ENCODE measurements at regions not wholly inside any gene's neighbourhood (a gene's known extent, or its start where the extent isn't known, plus 50 kb on each side); places are given as distances from the start of the nearest gene placed in this dataset.

GRCh38 chr1:164061528-164061927 lies 497.5 kb upstream of the PBX1 start:
- no peak for DNase-seq (ENCODE audit: low spot score)
- Mint-ChIP-seq H3K36me3 (no peaks in the 10 kb centered on the region), H3K27ac (no peak overlapping the region), H3K9me3 (no peaks in the 10 kb centered on the region), H3K4me3 (no peak overlapping the region), H3K27me3 (ENCODE audit: low read depth) (no peaks in the 10 kb centered on the region), H3K4me1 (0 out of 2 replicates have a peak, but pooled peaks cover 6% of the 10 kb centered on the region)
- ATAC-seq, result no peak
- CTCF ChIA-PET, result no interaction called here
- no peak for TF ChIP-seq ZMAT4 (CRISPR knock-in tag; IDR thresholded peaks at IDR 0.05)
- no peak for TF ChIP-seq EMX1 (CRISPR knock-in tag; IDR thresholded peaks at IDR 0.05)
- TF ChIP-seq ATF1 (CRISPR knock-in tag; IDR thresholded peaks at IDR 0.05), result no peak
- TF ChIP-seq PRRX2 (CRISPR knock-in tag; IDR thresholded peaks at IDR 0.05), result no peak
- TF ChIP-seq ZNF232 (CRISPR knock-in tag; IDR thresholded peaks at IDR 0.05), result no peak
- no peak for TF ChIP-seq MLX (CRISPR knock-in tag; IDR thresholded peaks at IDR 0.05)
- no peak for TF ChIP-seq ZNF121 (CRISPR knock-in tag; IDR thresholded peaks at IDR 0.05)
- TF ChIP-seq E2F4 (CRISPR knock-in tag; IDR thresholded peaks at IDR 0.05; ENCODE audit: borderline replicate concordance, low read depth), result no peak
- no peak for TF ChIP-seq KAT7 (CRISPR knock-in tag; IDR thresholded peaks at IDR 0.05; ENCODE audit: borderline replicate concordance)
- no peak for TF ChIP-seq FOXP4 (CRISPR knock-in tag; IDR thresholded peaks at IDR 0.05)
- POLR2A ChIA-PET, result no interaction called here

GRCh38 chr1:164064501-164064900 lies 494.5 kb upstream of the PBX1 start:
- TF ChIP-seq NFATC4 (CRISPR knock-in tag; IDR thresholded peaks at IDR 0.05) (no peak), SP1 (CRISPR knock-in tag; conservative IDR thresholded peaks at IDR 0.05) (no peak), HMGA2 (CRISPR knock-in tag; IDR thresholded peaks at IDR 0.05) (no peak), ATF3 (CRISPR knock-in tag; conservative IDR thresholded peaks at IDR 0.05) (no peak), SMAD3 (CRISPR knock-in tag; IDR thresholded peaks at IDR 0.05; ENCODE audit: borderline replicate concordance) (no peak), NR1H2 (CRISPR knock-in tag; IDR thresholded peaks at IDR 0.05) (no peak), OVOL2 (CRISPR knock-in tag; IDR thresholded peaks at IDR 0.05; ENCODE audit: borderline replicate concordance) (no peak), FOXJ3 (CRISPR knock-in tag; IDR thresholded peaks at IDR 0.05; ENCODE audit: borderline replicate concordance) (no peak)
- Mint-ChIP-seq H3K4me3 (no peak overlapping the region), H3K9me3 (peaks cover 19% of the 10 kb centered on the region), H3K36me3 (no peaks in the 10 kb centered on the region; the same call in 1 of the 2 replicates), H3K27me3 (ENCODE audit: low read depth) (no peaks in the 10 kb centered on the region), H3K4me1 (no peaks in the 10 kb centered on the region), H3K27ac (no peak overlapping the region)
- POLR2A ChIA-PET, result no interaction called here
- CTCF ChIA-PET, result no interaction called here
- DNase-seq (ENCODE audit: low spot score) (no peak), ATAC-seq (no peak)

GRCh38 chr1:164071288-164071687 lies 487.7 kb upstream of the PBX1 start:
- CTCF ChIA-PET, result no interaction called here
- peaks cover 36% of the 10 kb centered on the region for H3K36me3 Mint-ChIP-seq
- TF ChIP-seq USF2 (CRISPR knock-in tag; IDR thresholded peaks at IDR 0.05) (no peak), GTF2I (CRISPR knock-in tag; conservative IDR thresholded peaks at IDR 0.05) (0 out of 2 replicates have a peak, but pooled peaks have one; percentile 12), FOXK1 (CRISPR knock-in tag; IDR thresholded peaks at IDR 0.05) (no peak), NR3C1 (CRISPR knock-in tag; conservative IDR thresholded peaks at IDR 0.05; ENCODE audit: low read depth) (no peak), NFE2L1 (CRISPR knock-in tag; IDR thresholded peaks at IDR 0.05) (no peak)
- no peak for DNase-seq (ENCODE audit: low spot score)
- no peak for ATAC-seq
- H3K9me3 Mint-ChIP-seq, result peaks cover 61% of the 10 kb centered on the region
- no peak overlapping the region for H3K27ac Mint-ChIP-seq
- no peaks in the 10 kb centered on the region for H3K4me1 Mint-ChIP-seq
- H3K4me3 Mint-ChIP-seq, result no peak overlapping the region
- no peaks in the 10 kb centered on the region; the same call in 1 of the 2 replicates for H3K27me3 Mint-ChIP-seq (ENCODE audit: low read depth)
- POLR2A ChIA-PET, result no interaction called here

Data from WTC11 (cell line).